Loucy (cell line): ENCODE measurements at regions not wholly inside any gene's neighbourhood (a gene's known extent, or its start where the extent isn't known, plus 50 kb on each side); places are given as distances from the start of the nearest gene placed in this dataset.

Source experiments
- H2AFZ ChIP-seq: fragments of 200-600 bp; sonication (generic); 2 replicates; pipeline ENCODE4 v1.6.0; 2016; ENCODE audit warnings: antibody characterized with exemption, mild to moderate bottlenecking, low read length, moderate library complexity
- H3F3A ChIP-seq: fragments of 200-600 bp; 2 replicates; pipeline ENCODE4 v1.6.0; 2016; ENCODE audit warnings: antibody characterized with exemption, low read depth, mild to moderate bottlenecking
- H3K27me3 ChIP-seq: fragments of 200-600 bp; sonication (generic); 2 replicates; pipeline ENCODE4 v1.6.1; 2014; ENCODE audit warnings: low read length, mild to moderate bottlenecking; ENCODE audit not compliant: insufficient read depth, poor library complexity, severe bottlenecking
- H3K36me3 ChIP-seq: fragments of 200-600 bp; sonication (generic); 2 replicates; pipeline ENCODE4 v1.6.1; 2016; ENCODE audit warnings: low read length; ENCODE audit not compliant: insufficient read depth
- H3K4me1 ChIP-seq: fragments of 200-600 bp; sonication (generic); 2 replicates; pipeline ENCODE4 v1.5.1; 2014; ENCODE audit warnings: low read length, mild to moderate bottlenecking; ENCODE audit not compliant: insufficient read depth, poor library complexity, severe bottlenecking
- H3K4me2 ChIP-seq: fragments of 200-600 bp; sonication (generic); 2 replicates; pipeline ENCODE4 v1.6.0; 2014; ENCODE audit warnings: antibody characterized with exemption, low read length, low read depth, mild to moderate bottlenecking; ENCODE audit not compliant: poor library complexity, severe bottlenecking
- H3K4me3 ChIP-seq: fragments of 200-600 bp; sonication (generic); 2 replicates; pipeline ENCODE4 v1.5.1; 2014; ENCODE audit warnings: low read length, mild to moderate bottlenecking, mixed read lengths; ENCODE audit not compliant: poor library complexity, severe bottlenecking
- H3K79me2 ChIP-seq: fragments of 200-600 bp; sonication (generic); 2 replicates; pipeline ENCODE4 v1.6.1; 2014; ENCODE audit warnings: low read length; ENCODE audit not compliant: insufficient read depth
- H3K9ac ChIP-seq: fragments of 200-600 bp; sonication (generic); 2 replicates; pipeline ENCODE4 v1.6.0; 2014; ENCODE audit warnings: mild to moderate bottlenecking, low read depth, low read length, moderate library complexity; ENCODE audit not compliant: poor library complexity, severe bottlenecking
- H3K9me2 ChIP-seq: fragments of 200-600 bp; sonication (generic); replicated peaks from 2 replicates; pipeline ENCODE4 v1.6.1; 2016; ENCODE audit warnings: low read depth, low read length, mixed read lengths
- H3K9me3 ChIP-seq: fragments of 200-600 bp; sonication (generic); 2 replicates; pipeline ENCODE4 v1.6.1; 2014; ENCODE audit warnings: mild to moderate bottlenecking, antibody characterized with exemption, low read length, low read depth; ENCODE audit not compliant: insufficient read depth
- H4K20me1 ChIP-seq: fragments of 200-600 bp; sonication (generic); 2 replicates; pipeline ENCODE4 v1.6.0; 2014; ENCODE audit warnings: antibody characterized with exemption, low read length, mild to moderate bottlenecking; ENCODE audit not compliant: insufficient read depth, poor library complexity, severe bottlenecking
- CTCF ChIP-seq: fragments of 200-600 bp; sonication (generic); conservative IDR thresholded peaks from 2 replicates; pipeline ENCODE4 v1.5.1; 2014; ENCODE audit warnings: mild to moderate bottlenecking, antibody characterized with exemption, low read length
- EZH2phosphoT487 ChIP-seq: fragments of 200-600 bp; IDR thresholded peaks from 2 replicates; pipeline ENCODE4 v1.6.1; 2018; ENCODE audit warnings: antibody characterized with exemption, mild to moderate bottlenecking, moderate library complexity, borderline replicate concordance

DNA sequence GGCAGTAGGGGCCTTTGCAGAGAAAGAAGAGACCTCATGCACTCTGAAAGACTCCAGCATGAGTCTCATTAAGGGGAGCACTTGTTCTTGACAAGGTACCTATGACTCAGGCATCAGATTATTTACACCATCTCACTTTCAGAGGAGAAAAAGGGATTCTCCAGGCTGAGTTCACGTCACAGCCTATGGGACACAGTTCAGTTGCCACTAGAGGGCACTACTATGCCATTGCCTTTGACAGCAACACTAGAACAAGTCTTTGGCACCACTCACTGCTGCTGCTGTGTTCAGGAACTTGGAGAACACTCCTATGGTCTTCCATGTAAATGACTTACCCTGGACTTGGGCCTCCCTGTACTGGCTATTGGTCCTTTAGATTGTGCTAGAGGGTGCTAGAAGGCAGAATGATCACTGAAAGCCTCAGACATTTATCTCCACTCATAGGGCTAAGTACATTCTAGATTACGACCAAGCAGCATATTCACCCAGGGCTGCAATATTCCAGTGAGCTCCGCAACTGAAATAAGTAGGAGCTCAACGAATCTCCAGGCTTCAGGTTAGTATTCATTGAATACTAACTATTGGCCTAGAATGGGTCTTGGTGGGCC lies 225.1 kb upstream of the CA10 start:
- TF ChIP-seq EZH2phosphoT487 (no peak), CTCF (peak; percentile 79)
- no peaks in the 10 kb centered on the region for H3F3A ChIP-seq
- no peak overlapping the region for H3K4me3 ChIP-seq

DNA sequence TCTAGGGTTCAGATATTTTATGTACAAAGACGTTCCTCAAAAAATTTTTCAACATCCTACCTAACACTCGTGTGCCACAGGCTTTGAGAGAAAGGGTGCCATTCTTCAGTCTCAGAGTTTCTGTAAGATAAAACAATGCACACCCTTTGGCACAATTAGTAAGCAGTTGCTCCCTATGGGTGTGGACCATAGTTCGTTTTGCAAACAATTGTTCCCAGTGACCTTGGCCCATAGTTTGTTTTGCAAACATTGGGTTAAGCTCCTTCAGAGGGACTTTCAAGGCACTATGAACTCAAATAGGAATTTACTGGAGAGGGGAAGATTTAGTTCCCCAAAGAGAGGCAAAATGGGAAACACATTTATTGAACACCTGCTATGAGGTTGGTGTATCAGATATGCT lies 220.3 kb upstream of the CA10 start:
- Histone ChIP-seq H3K4me1 (no peaks in the 10 kb centered on the region), H3K27me3 (no peaks in the 10 kb centered on the region), H3K4me2 (no peak overlapping the region), H2AFZ (no peak overlapping the region), H3K9me2 (no peaks in the 10 kb centered on the region), H3K4me3 (no peak overlapping the region), H3K79me2 (no peaks in the 10 kb centered on the region), H4K20me1 (no peaks in the 10 kb centered on the region), H3K36me3 (no peaks in the 10 kb centered on the region), H3F3A (no peaks in the 10 kb centered on the region), H3K9me3 (peaks cover 3% of the 10 kb centered on the region; the same call in 1 of the 2 replicates), H3K9ac (no peak overlapping the region)
- TF ChIP-seq CTCF (no peak), EZH2phosphoT487 (no peak)

More for the DNA sequence above, 225.1 kb upstream of the CA10 start:
- H3K27me3 ChIP-seq = no peaks in the 10 kb centered on the region
- no peaks in the 10 kb centered on the region for H3K9me2 ChIP-seq
- H3K9ac ChIP-seq = no peak overlapping the region
- H3K36me3 ChIP-seq = no peaks in the 10 kb centered on the region
- H3K4me2 ChIP-seq = no peak overlapping the region
- no peaks in the 10 kb centered on the region for H4K20me1 ChIP-seq
- no peaks in the 10 kb centered on the region for H3K4me1 ChIP-seq
- 0 out of 2 replicates have a peak, but pooled peaks cover 3% of the 10 kb centered on the region for H3K9me3 ChIP-seq
- H3K79me2 ChIP-seq = no peaks in the 10 kb centered on the region
- no peak overlapping the region for H2AFZ ChIP-seq

GRCh38 chr17:52376137-52376536 lies 217.6 kb upstream of the CA10 start:
- no peaks in the 10 kb centered on the region for H3K9me2 ChIP-seq
- H3K4me2 ChIP-seq = no peak overlapping the region
- peaks cover 3% of the 10 kb centered on the region; the same call in 1 of the 2 replicates for H3K9me3 ChIP-seq
- H3K9ac ChIP-seq = no peak overlapping the region
- H3K4me3 ChIP-seq = no peak overlapping the region
- H4K20me1 ChIP-seq = no peaks in the 10 kb centered on the region
- no peaks in the 10 kb centered on the region for H3K27me3 ChIP-seq
- no peaks in the 10 kb centered on the region for H3F3A ChIP-seq
- H3K36me3 ChIP-seq = no peaks in the 10 kb centered on the region
- no peak for TF ChIP-seq EZH2phosphoT487
- no peak for TF ChIP-seq CTCF
- no peak overlapping the region for H2AFZ ChIP-seq
- H3K4me1 ChIP-seq = no peaks in the 10 kb centered on the region
- H3K79me2 ChIP-seq = no peaks in the 10 kb centered on the region
